T-helper 1 cell treated with Interleukin-12 subunit alpha and Interleukin-12 subunit beta and Interleukin-4 antibody, amounts not matched to agents 30 ng/mL and 1 ng/mL, for 36 hours (primary cell): ENCODE measurements at regions not wholly inside any gene's neighbourhood (a gene's known extent, or its start where the extent isn't known, plus 50 kb on each side); places are given as distances from the start of the nearest gene placed in this dataset.

Source experiments
- intact Hi-C: fragments of 100-400 bp; cut with micrococcal nuclease; formaldehyde crosslinking; loops from one replicate; pipeline ENCODE4 v1.15.1; 2024

GRCh38 chr12:118606690-118607089 lies 230.3 kb downstream of the SUDS3 start:
- intact Hi-C loops, result no loop called here

- intact Hi-C loops, result no loop called here
Measured at GRCh38 chr12:118607831-118608230, 231.5 kb downstream of the SUDS3 start.

GRCh38 chr12:118608770-118609344 lies 232.5 kb downstream of the SUDS3 start:
- intact Hi-C loops, result no loop called here

- intact Hi-C loops, result no loop called here
Measured at GRCh38 chr12:118611295-118611694, 234.9 kb downstream of the SUDS3 start.

- intact Hi-C loops, result no loop called here
Measured at GRCh38 chr12:118611770-118612169, 235.4 kb downstream of the SUDS3 start.

GRCh38 chr12:118617611-118618450 lies 241.5 kb downstream of the SUDS3 start:
- intact Hi-C loops, result no loop called here

- intact Hi-C loops, result no loop called here
Measured at GRCh38 chr12:118618695-118619094, 242.3 kb downstream of the SUDS3 start.

GRCh38 chr12:118625050-118625675 lies 248.8 kb downstream of the SUDS3 start:
- intact Hi-C loops, result no loop called here

- intact Hi-C loops, result no loop called here
Measured at GRCh38 chr12:118633071-118633470, 256.7 kb downstream of the SUDS3 start.

- intact Hi-C loops, result no loop called here
Measured at GRCh38 chr12:118635276-118635675, 258.9 kb downstream of the SUDS3 start.

- intact Hi-C loops, result no loop called here
Measured at GRCh38 chr12:118637767-118638370, 261.5 kb downstream of the SUDS3 start.

GRCh38 chr12:118641249-118641648 lies 264.9 kb downstream of the SUDS3 start:
- intact Hi-C loops, result no loop called here

GRCh38 chr12:118645219-118645618 lies 268.9 kb downstream of the SUDS3 start:
- intact Hi-C loops, result no loop called here

GRCh38 chr12:118649765-118650585 lies 273.6 kb downstream of the SUDS3 start:
- intact Hi-C loops, result no loop called here

- intact Hi-C loops, result no loop called here
Measured at GRCh38 chr12:118650586-118650960, 274.2 kb downstream of the SUDS3 start.

- intact Hi-C loops, result no loop called here
Measured at GRCh38 chr12:118651487-118651886, 275.1 kb downstream of the SUDS3 start.

- intact Hi-C loops, result no loop called here
Measured at GRCh38 chr12:118655588-118655987, 279.2 kb downstream of the SUDS3 start.

GRCh38 chr12:118680356-118680963 lies 300.9 kb upstream of the SRRM4 start:
- intact Hi-C loops, result no loop called here

GRCh38 chr12:118682656-118683055 lies 298.7 kb upstream of the SRRM4 start:
- intact Hi-C loops, result no loop called here

GRCh38 chr12:118685983-118686607 lies 295.2 kb upstream of the SRRM4 start:
- intact Hi-C loops, result no loop called here
